ENCODE measurements at regions not wholly inside any gene's neighbourhood (a gene's known extent, or its start where the extent isn't known, plus 50 kb on each side); places are given as distances from the start of the nearest gene placed in this dataset.

- no peak for DNase-seq (ENCODE audit: low read depth)
Observed at GRCh38 chr2:75278314-75278713, 79.0 kb upstream of the TACR1 start.

GRCh38 chr2:75277111-75277510, 77.8 kb upstream of the TACR1 start:
- peak; percentile 37 for DNase-seq (ENCODE audit: low read depth)

- DNase-seq (ENCODE audit: low read depth) = no peak
Observed at GRCh38 chr2:75276093-75277029, 77.0 kb upstream of the TACR1 start.

- DNase-seq (ENCODE audit: low read depth) = no peak
Observed at GRCh38 chr2:75274936-75275335, 75.6 kb upstream of the TACR1 start.

GRCh38 chr2:75268112-75268511, 68.8 kb upstream of the TACR1 start:
- no peak for DNase-seq (ENCODE audit: low read depth)

- DNase-seq (ENCODE audit: low read depth) = no peak
Observed at GRCh38 chr2:75261923-75262322, 62.6 kb upstream of the TACR1 start.

GRCh38 chr2:75260946-75261345, 61.6 kb upstream of the TACR1 start:
- no peak for DNase-seq (ENCODE audit: low read depth)

- DNase-seq (ENCODE audit: low read depth) = no peak
Observed at GRCh38 chr2:75258620-75259019, 59.3 kb upstream of the TACR1 start.

- DNase-seq (ENCODE audit: low read depth) = no peak
Observed at GRCh38 chr2:75256485-75256884, 57.2 kb upstream of the TACR1 start.

GRCh38 chr2:75253526-75253925, 54.2 kb upstream of the TACR1 start:
- no peak for DNase-seq (ENCODE audit: low read depth)

- DNase-seq (ENCODE audit: low read depth) = no peak
Observed at GRCh38 chr2:75251896-75252295, 52.6 kb upstream of the TACR1 start.
